ENCODE measurements at regions not wholly inside any gene's neighbourhood (a gene's known extent, or its start where the extent isn't known, plus 50 kb on each side); places are given as distances from the start of the nearest gene placed in this dataset.

GRCh38 chr14:98977451-98977850, 294.5 kb downstream of the BCL11B start:
- DNase-seq (ENCODE audit: low read depth in 2 of 2), result no peak

GRCh38 chr14:98982986-98983385, 289.0 kb downstream of the BCL11B start:
- no peak for DNase-seq (ENCODE audit: low read depth in 2 of 2)

GRCh38 chr14:98984027-98984718, 287.8 kb downstream of the BCL11B start:
- DNase-seq (ENCODE audit: low read depth in 2 of 2), result no peak

- peak; percentile 26 to 38 for DNase-seq (ENCODE audit: low read depth in 2 of 2)
Measured at GRCh38 chr14:98984719-98985041, 287.3 kb downstream of the BCL11B start.

- DNase-seq (ENCODE audit: low read depth in 2 of 2), result no peak
Measured at GRCh38 chr14:98993818-98994217, 278.2 kb downstream of the BCL11B start.

GRCh38 chr14:98994561-98994960, 277.4 kb downstream of the BCL11B start:
- no peak for DNase-seq (ENCODE audit: low read depth in 2 of 2)

- no peak for DNase-seq (ENCODE audit: low read depth in 2 of 2)
Measured at GRCh38 chr14:98997526-98998205, 274.3 kb downstream of the BCL11B start.

- no peak for DNase-seq (ENCODE audit: low read depth in 2 of 2)
Measured at GRCh38 chr14:98999345-98999744, 272.7 kb downstream of the BCL11B start.

- no peak for DNase-seq (ENCODE audit: low read depth in 2 of 2)
Measured at GRCh38 chr14:98999901-99000300, 272.1 kb downstream of the BCL11B start.

- no peak for DNase-seq (ENCODE audit: low read depth in 2 of 2)
Measured at GRCh38 chr14:99001241-99001640, 270.8 kb downstream of the BCL11B start.

- DNase-seq (ENCODE audit: low read depth in 2 of 2), result no peak
Measured at GRCh38 chr14:99003646-99004045, 268.4 kb downstream of the BCL11B start.

GRCh38 chr14:99004112-99004511, 267.9 kb downstream of the BCL11B start:
- no peak for DNase-seq (ENCODE audit: low read depth in 2 of 2)

- DNase-seq (ENCODE audit: low read depth in 2 of 2), result no peak
Measured at GRCh38 chr14:99006276-99006675, 265.7 kb downstream of the BCL11B start.

- DNase-seq (ENCODE audit: low read depth in 2 of 2), result no peak
Measured at GRCh38 chr14:99007795-99008194, 264.2 kb downstream of the BCL11B start.

- no peak for DNase-seq (ENCODE audit: low read depth in 2 of 2)
Measured at GRCh38 chr14:99009871-99010270, 262.1 kb downstream of the BCL11B start.

- no peak for DNase-seq (ENCODE audit: low read depth in 2 of 2)
Measured at GRCh38 chr14:99011385-99011784, 260.6 kb downstream of the BCL11B start.

- no peak for DNase-seq (ENCODE audit: low read depth in 2 of 2)
Measured at GRCh38 chr14:99012703-99013102, 259.3 kb downstream of the BCL11B start.

- no peak for DNase-seq (ENCODE audit: low read depth in 2 of 2)
Measured at GRCh38 chr14:99015833-99016232, 256.2 kb downstream of the BCL11B start.

GRCh38 chr14:99023371-99023770, 248.6 kb downstream of the BCL11B start:
- no peak for DNase-seq (ENCODE audit: low read depth in 2 of 2)

- DNase-seq (ENCODE audit: low read depth in 2 of 2), result no peak
Measured at GRCh38 chr14:99024926-99025325, 247.1 kb downstream of the BCL11B start.

- no peak for DNase-seq (ENCODE audit: low read depth in 2 of 2)
Measured at GRCh38 chr14:99025418-99025817, 246.6 kb downstream of the BCL11B start.

- DNase-seq (ENCODE audit: low read depth in 2 of 2), result no peak
Measured at GRCh38 chr14:99026471-99026870, 245.5 kb downstream of the BCL11B start.

GRCh38 chr14:99028041-99028440, 244.0 kb downstream of the BCL11B start:
- DNase-seq (ENCODE audit: low read depth in 2 of 2), result no peak

GRCh38 chr14:99028521-99028920, 243.5 kb downstream of the BCL11B start:
- no peak for DNase-seq (ENCODE audit: low read depth in 2 of 2)
